ENCODE measurements at regions not wholly inside any gene's neighbourhood (a gene's known extent, or its start where the extent isn't known, plus 50 kb on each side); places are given as distances from the start of the nearest gene placed in this dataset.

DNA sequence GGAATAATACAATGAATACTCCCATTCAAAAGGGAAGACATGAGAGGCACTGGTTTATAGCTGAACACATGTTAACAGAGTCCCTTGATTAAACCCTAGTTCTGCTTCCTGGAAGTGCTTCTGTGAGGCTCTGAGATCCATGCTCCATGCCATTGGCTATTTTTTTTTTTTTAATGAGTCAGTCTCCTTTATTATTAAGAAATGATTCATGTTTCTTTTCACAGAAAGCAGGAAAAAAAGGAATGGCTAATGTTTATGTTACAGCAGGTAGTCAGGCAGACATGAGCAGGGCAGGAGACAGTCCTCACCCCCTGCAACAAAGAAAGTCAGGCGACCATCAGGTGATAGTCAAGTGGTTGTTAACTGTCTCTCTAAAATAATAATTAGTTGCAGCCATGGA, 598.7 kb downstream of the EPHA5 start:
- TF ChIP-seq, protein P1, sequence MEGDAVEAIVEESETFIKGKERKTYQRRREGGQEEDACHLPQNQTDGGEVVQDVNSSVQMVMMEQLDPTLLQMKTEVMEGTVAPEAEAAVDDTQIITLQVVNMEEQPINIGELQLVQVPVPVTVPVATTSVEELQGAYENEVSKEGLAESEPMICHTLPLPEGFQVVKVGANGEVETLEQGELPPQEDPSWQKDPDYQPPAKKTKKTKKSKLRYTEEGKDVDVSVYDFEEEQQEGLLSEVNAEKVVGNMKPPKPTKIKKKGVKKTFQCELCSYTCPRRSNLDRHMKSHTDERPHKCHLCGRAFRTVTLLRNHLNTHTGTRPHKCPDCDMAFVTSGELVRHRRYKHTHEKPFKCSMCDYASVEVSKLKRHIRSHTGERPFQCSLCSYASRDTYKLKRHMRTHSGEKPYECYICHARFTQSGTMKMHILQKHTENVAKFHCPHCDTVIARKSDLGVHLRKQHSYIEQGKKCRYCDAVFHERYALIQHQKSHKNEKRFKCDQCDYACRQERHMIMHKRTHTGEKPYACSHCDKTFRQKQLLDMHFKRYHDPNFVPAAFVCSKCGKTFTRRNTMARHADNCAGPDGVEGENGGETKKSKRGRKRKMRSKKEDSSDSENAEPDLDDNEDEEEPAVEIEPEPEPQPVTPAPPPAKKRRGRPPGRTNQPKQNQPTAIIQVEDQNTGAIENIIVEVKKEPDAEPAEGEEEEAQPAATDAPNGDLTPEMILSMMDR (IDR thresholded peaks at IDR 0.05): no peak
- Histone ChIP-seq H3K4me3 (no peak overlapping the region), H3K9me3 (no peaks in the 10 kb centered on the region), H3K4me1 (ENCODE audit: low read depth) (no peaks in the 10 kb centered on the region), H3K36me3 (ENCODE audit: low read depth) (no peaks in the 10 kb centered on the region)
- intact Hi-C loops (cut with DNase I, micrococcal nuclease): no loop called here
- no peak for DNase-seq
- ATAC-seq: no peak

DNA sequence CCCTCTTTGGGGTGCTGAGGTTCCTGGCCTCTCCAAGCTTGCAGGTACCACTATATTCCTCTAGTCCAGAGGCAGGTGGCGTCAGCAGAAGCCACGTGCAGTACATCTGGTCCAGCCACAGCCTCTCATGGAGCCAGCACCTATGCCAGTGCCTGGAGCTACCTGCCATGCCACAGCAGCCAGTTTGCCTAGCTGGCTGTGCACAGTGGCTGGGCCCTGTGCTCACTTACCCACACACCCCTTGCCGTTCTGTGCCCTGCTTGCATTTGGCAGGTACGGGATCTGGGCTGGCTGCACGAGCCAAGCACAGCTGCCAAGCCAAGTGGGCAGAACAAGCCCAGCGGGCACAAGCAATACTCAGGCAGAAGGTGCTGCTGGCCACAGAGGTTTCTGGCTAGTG, 601.1 kb downstream of the EPHA5 start:
- DNase-seq: no peak
- H3K9me3 ChIP-seq: no peaks in the 10 kb centered on the region
- no peak for ATAC-seq
- H3K4me3 ChIP-seq: no peak overlapping the region
- intact Hi-C loops (cut with DNase I, micrococcal nuclease): no loop called here
- TF ChIP-seq, protein P1 (IDR thresholded peaks at IDR 0.05): no peak
- no peaks in the 10 kb centered on the region for H3K36me3 ChIP-seq (ENCODE audit: low read depth)
- no peaks in the 10 kb centered on the region for H3K4me1 ChIP-seq (ENCODE audit: low read depth)

GRCh38 chr4:65066106-65066505, 604.2 kb downstream of the EPHA5 start:
- intact Hi-C loops (cut with DNase I, micrococcal nuclease): no loop called here
- TF ChIP-seq, protein P1 (IDR thresholded peaks at IDR 0.05): no peak
- no peaks in the 10 kb centered on the region for H3K4me1 ChIP-seq (ENCODE audit: low read depth)

GRCh38 chr4:65063601-65064000, 606.7 kb downstream of the EPHA5 start:
- no peaks in the 10 kb centered on the region for H3K9me3 ChIP-seq
- ATAC-seq: no peak
- no peaks in the 10 kb centered on the region for H3K36me3 ChIP-seq (ENCODE audit: low read depth)
- TF ChIP-seq, protein P1 (IDR thresholded peaks at IDR 0.05): no peak
- intact Hi-C loops (cut with DNase I, micrococcal nuclease): no loop called here
- no peak overlapping the region for H3K4me3 ChIP-seq
- DNase-seq: no peak
- no peaks in the 10 kb centered on the region for H3K4me1 ChIP-seq (ENCODE audit: low read depth)

More at GRCh38 chr4:65066106-65066505, 604.2 kb downstream of the EPHA5 start:
- H3K36me3 ChIP-seq (ENCODE audit: low read depth): no peaks in the 10 kb centered on the region
- DNase-seq (no peak), ATAC-seq (no peak)
- H3K9me3 ChIP-seq: no peaks in the 10 kb centered on the region
- no peak overlapping the region for H3K4me3 ChIP-seq

DNA sequence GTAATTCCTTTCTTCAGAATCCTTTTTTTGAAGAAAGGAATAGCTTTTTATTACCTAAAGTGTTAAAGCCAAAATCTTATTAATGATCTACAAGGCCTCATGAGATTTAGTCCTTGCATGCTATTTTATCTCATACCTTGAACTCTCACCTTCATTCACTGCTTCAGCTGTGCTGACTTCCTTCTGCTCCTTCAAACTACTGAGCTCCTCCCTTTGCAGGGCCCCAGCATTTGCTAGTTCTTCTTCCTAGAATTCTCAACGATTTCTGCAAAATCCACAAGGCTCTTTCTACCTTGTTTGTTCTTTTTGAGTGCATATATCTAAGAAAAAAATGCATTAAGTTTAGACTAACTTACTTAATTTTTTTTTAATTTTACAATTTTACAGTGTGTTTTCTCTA, 619.5 kb downstream of the EPHA5 start:
- H3K9me3 ChIP-seq: no peaks in the 10 kb centered on the region
- no peaks in the 10 kb centered on the region for H3K4me1 ChIP-seq (ENCODE audit: low read depth)
- H3K4me3 ChIP-seq: no peak overlapping the region
- TF ChIP-seq, protein P1 (IDR thresholded peaks at IDR 0.05): no peak
- DNase-seq (peak in 1 of 3 donors; percentile 1), ATAC-seq (no peak)
- intact Hi-C loops (cut with DNase I, micrococcal nuclease): no loop called here
- H3K36me3 ChIP-seq (ENCODE audit: low read depth): no peaks in the 10 kb centered on the region

All from mucosa of descending colon (tissue), 3 donors.